ENCODE measurements at regions not wholly inside any gene's neighbourhood (a gene's known extent, or its start where the extent isn't known, plus 50 kb on each side); places are given as distances from the start of the nearest gene placed in this dataset.
A peak's percentile ranks its signal among the peaks of the same experiment; 100 is the strongest.
"Not testable (repeated sequence)": the region's sequence is repeated elsewhere in the genome, so short reads cannot be mapped to it uniquely, and the experiment has no call there.

GRCh38 chr9:104993291-104993963 is 65.5 kb upstream of the ABCA1 start:
- TF ChIP-seq EZH2 (IDR thresholded peaks at IDR 0.05; ENCODE audit: borderline replicate concordance, low read length): no peak
- TF ChIP-seq, protein P1, sequence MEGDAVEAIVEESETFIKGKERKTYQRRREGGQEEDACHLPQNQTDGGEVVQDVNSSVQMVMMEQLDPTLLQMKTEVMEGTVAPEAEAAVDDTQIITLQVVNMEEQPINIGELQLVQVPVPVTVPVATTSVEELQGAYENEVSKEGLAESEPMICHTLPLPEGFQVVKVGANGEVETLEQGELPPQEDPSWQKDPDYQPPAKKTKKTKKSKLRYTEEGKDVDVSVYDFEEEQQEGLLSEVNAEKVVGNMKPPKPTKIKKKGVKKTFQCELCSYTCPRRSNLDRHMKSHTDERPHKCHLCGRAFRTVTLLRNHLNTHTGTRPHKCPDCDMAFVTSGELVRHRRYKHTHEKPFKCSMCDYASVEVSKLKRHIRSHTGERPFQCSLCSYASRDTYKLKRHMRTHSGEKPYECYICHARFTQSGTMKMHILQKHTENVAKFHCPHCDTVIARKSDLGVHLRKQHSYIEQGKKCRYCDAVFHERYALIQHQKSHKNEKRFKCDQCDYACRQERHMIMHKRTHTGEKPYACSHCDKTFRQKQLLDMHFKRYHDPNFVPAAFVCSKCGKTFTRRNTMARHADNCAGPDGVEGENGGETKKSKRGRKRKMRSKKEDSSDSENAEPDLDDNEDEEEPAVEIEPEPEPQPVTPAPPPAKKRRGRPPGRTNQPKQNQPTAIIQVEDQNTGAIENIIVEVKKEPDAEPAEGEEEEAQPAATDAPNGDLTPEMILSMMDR (IDR thresholded peaks at IDR 0.05; ENCODE audit: low read length): no peak
- Histone ChIP-seq H3K4me1 (ENCODE audit: insufficient read depth, low read length, severe bottlenecking) (peaks cover 60% of the 10 kb centered on the region), H3K79me2 (ENCODE audit: insufficient read depth, low read length) (no peaks in the 10 kb centered on the region), H3K4me2 (ENCODE audit: low read length) (peak overlapping the region; percentile 38), H3K4me3 (ENCODE audit: low read depth, low read length, poor library complexity, severe bottlenecking) (peak overlapping the region; percentile 25), H3K9ac (ENCODE audit: low read length) (peak overlapping the region; percentile 26; the same call in 1 of the 2 replicates), H3K27me3 (ENCODE audit: insufficient read depth, low read length) (no peaks in the 10 kb centered on the region), H3K9me2 (ENCODE audit: low read depth, low read length) (no peaks in the 10 kb centered on the region), H3F3A (ENCODE audit: insufficient read depth, low read length) (no peaks in the 10 kb centered on the region), H3K36me3 (ENCODE audit: insufficient read depth, low read length) (no peaks in the 10 kb centered on the region), H4K20me1 (ENCODE audit: insufficient read depth, low read length) (no peaks in the 10 kb centered on the region), H3K9me3 (ENCODE audit: low read length) (no peaks in the 10 kb centered on the region), H3K27ac (ENCODE audit: low read depth, low read length, poor library complexity, severe bottlenecking) (peak overlapping the region; percentile 52), H2AFZ (ENCODE audit: low read length) (no peak overlapping the region)

GRCh38 chr9:104997536-104997935 is 69.6 kb upstream of the ABCA1 start:
- Histone ChIP-seq H3K36me3 (ENCODE audit: insufficient read depth, low read length) (no peaks in the 10 kb centered on the region), H3K9me2 (ENCODE audit: low read depth, low read length) (no peaks in the 10 kb centered on the region), H3K4me2 (ENCODE audit: low read length) (no peak overlapping the region), H3K4me1 (ENCODE audit: insufficient read depth, low read length, severe bottlenecking) (peaks cover 32% of the 10 kb centered on the region), H4K20me1 (ENCODE audit: insufficient read depth, low read length) (no peaks in the 10 kb centered on the region), H3K27ac (ENCODE audit: low read depth, low read length, poor library complexity, severe bottlenecking) (no peak overlapping the region), H3K4me3 (ENCODE audit: low read depth, low read length, poor library complexity, severe bottlenecking) (no peak overlapping the region), H2AFZ (ENCODE audit: low read length) (no peak overlapping the region), H3K9ac (ENCODE audit: low read length) (no peak overlapping the region), H3K9me3 (ENCODE audit: low read length) (no peaks in the 10 kb centered on the region), H3K27me3 (ENCODE audit: insufficient read depth, low read length) (no peaks in the 10 kb centered on the region), H3F3A (ENCODE audit: insufficient read depth, low read length) (no peaks in the 10 kb centered on the region), H3K79me2 (ENCODE audit: insufficient read depth, low read length) (no peaks in the 10 kb centered on the region)
- no peak for TF ChIP-seq EZH2 (IDR thresholded peaks at IDR 0.05; ENCODE audit: borderline replicate concordance, low read length)
- TF ChIP-seq, protein P1 (IDR thresholded peaks at IDR 0.05; ENCODE audit: low read length): no peak

- Histone ChIP-seq H3K4me3 (ENCODE audit: low read depth, low read length, poor library complexity, severe bottlenecking) (no peak overlapping the region), H3K4me2 (ENCODE audit: low read length) (no peak overlapping the region), H3K79me2 (ENCODE audit: insufficient read depth, low read length) (no peaks in the 10 kb centered on the region), H3K36me3 (ENCODE audit: insufficient read depth, low read length) (no peaks in the 10 kb centered on the region), H3K9me2 (ENCODE audit: low read depth, low read length) (no peaks in the 10 kb centered on the region), H4K20me1 (ENCODE audit: insufficient read depth, low read length) (no peaks in the 10 kb centered on the region), H3K27me3 (ENCODE audit: insufficient read depth, low read length) (no peaks in the 10 kb centered on the region), H3K4me1 (ENCODE audit: insufficient read depth, low read length, severe bottlenecking) (peaks cover 16% of the 10 kb centered on the region), H3K9me3 (ENCODE audit: low read length) (no peaks in the 10 kb centered on the region), H2AFZ (ENCODE audit: low read length) (no peak overlapping the region), H3K27ac (ENCODE audit: low read depth, low read length, poor library complexity, severe bottlenecking) (no peak overlapping the region), H3F3A (ENCODE audit: insufficient read depth, low read length) (no peaks in the 10 kb centered on the region), H3K9ac (ENCODE audit: low read length) (no peak overlapping the region)
- no peak for TF ChIP-seq EZH2 (IDR thresholded peaks at IDR 0.05; ENCODE audit: borderline replicate concordance, low read length)
- TF ChIP-seq, protein P1 (IDR thresholded peaks at IDR 0.05; ENCODE audit: low read length): no peak
Observed at GRCh38 chr9:104999136-104999535, 71.2 kb upstream of the ABCA1 start.

DNA sequence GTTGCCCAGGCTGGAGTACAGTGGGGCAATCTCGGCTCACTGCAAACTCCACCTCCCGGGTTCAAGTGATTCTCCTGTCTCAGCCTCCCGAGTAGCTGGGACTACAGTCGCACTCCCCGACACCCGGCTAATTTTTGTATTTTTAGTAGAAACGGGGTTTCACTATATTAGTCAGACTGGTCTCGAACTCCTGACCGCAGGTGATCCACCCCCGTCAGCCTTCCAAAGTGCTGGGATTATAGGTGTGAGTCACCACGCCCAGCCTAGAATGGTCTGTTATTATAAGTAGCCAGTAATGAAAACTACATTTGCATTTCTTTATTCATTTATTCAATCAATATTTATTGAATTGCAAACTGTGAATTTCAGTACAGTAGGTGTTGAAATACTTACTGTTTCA is 72.6 kb upstream of the ABCA1 start:
- H2AFZ ChIP-seq (ENCODE audit: low read length); H3K9me2 ChIP-seq (ENCODE audit: low read depth, low read length); H3K79me2 ChIP-seq (ENCODE audit: insufficient read depth, low read length); H3K9ac ChIP-seq (ENCODE audit: low read length); H3K4me2 ChIP-seq (ENCODE audit: low read length); H3K27me3 ChIP-seq (ENCODE audit: insufficient read depth, low read length); H3K4me3 ChIP-seq (ENCODE audit: low read depth, low read length, poor library complexity, severe bottlenecking); H3K27ac ChIP-seq (ENCODE audit: low read depth, low read length, poor library complexity, severe bottlenecking); H3F3A ChIP-seq (ENCODE audit: insufficient read depth, low read length); H3K36me3 ChIP-seq (ENCODE audit: insufficient read depth, low read length); H4K20me1 ChIP-seq (ENCODE audit: insufficient read depth, low read length); H3K9me3 ChIP-seq (ENCODE audit: low read length): not testable (repeated sequence)
- peaks cover 13% of the 10 kb centered on the region for H3K4me1 ChIP-seq (ENCODE audit: insufficient read depth, low read length, severe bottlenecking)
